Endometrial microvascular endothelial cells (primary cell): ENCODE measurements at regions not wholly inside any gene's neighbourhood (a gene's known extent, or its start where the extent isn't known, plus 50 kb on each side); places are given as distances from the start of the nearest gene placed in this dataset.

Source experiments
- in situ Hi-C: cut with HindIII; loops from 2 replicates; pipeline ENCODE4 v1.10.0; 2017; ENCODE audit warnings: low sequenced_read_pairs, low pct_unique_long_range_greater_than_20kb; ENCODE audit errors: inconsistent ontology term

DNA sequence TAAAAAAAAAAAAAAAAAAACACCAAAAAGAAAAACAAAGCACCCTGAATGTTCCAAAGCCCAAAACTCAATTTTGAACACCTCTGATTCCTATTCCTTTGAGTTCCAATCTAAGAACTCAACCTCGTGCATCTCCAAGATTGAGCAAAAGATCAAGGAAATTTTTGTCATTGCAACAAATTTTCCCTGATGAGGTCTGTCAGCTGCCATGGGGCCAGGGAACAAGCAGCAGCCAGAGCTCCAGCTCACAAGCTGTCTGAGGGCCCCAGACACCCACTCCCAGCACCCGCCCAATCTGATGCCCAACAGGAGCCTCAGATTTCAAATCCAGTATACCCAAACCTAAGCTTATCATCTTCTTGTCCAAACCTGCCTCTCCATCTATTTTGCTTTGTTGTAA lies 87.6 kb upstream of the ACP3 start:
- in situ Hi-C loops: no loop called here

GRCh38 chr3:132230156-132231000 lies 86.8 kb upstream of the ACP3 start:
- in situ Hi-C loops: no loop called here

- in situ Hi-C loops: no loop called here
These were observed 85.6 kb upstream of the ACP3 start for GRCh38 chr3:132231633-132232032.

GRCh38 chr3:132232231-132232792 lies 84.9 kb upstream of the ACP3 start:
- in situ Hi-C loops: no loop called here

DNA sequence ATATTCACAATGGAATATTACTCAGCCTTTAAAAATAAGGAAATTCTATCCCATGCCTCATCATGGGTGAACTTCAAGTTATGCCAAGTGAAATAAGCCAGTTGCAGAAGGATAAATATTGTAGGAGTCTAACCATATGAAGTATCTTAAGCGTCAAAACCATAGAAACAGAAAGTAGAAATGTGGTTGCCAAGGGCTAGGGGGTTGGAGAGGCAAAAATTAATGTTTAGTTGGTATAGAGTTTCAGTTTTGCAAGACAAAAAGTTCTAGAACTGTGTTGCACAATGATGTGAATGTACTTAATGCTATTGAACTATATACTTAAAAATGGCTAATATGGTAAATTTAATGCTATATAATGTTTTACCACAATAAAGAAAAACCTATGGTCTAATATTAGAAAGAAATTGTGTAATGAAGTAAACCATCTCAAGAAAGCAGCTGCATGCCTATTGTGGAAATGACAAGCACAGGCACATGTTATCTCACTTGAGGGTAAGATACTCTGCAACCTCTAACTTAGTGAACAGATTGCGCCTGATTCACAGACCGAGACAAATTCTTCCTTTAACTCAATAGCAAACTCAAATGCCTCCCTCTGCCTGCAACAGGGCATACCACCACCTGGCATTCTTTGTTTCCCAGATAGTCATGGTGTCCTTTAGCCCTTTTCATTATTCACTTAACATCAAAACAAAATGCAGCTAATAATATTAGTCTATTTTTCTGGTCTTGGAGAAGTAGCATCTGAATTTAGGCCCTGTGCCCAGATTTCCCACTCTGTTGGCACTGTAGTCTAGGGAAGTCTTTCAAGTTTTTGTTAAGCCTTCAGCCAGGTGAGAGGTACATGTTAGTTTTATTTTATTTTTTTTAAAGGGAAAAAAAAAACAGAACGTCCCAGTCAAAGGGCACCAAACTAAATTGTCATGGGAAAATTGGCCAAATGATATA lies 80.2 kb upstream of the ACP3 start:
- in situ Hi-C loops: no loop called here

DNA sequence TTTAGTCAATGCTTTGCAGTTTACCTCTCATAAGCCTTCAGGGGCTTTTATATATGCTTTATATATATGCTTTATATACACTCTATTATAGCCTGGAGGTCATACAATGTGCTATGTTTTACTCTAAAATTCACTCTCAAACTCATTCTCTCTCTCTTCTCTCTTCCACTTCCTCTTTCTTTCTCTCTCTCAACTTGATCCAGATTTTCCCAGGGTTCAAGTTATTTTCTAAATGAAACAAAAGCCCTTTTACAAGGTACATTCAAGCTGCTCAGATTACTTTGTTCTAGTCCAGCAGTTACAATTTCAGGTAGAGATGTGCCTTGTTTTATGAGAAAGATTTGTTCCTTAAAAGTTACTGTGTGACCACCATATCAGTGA lies 79.6 kb upstream of the ACP3 start:
- in situ Hi-C loops: no loop called here

GRCh38 chr3:132239587-132239986 lies 77.6 kb upstream of the ACP3 start:
- in situ Hi-C loops: no loop called here

- in situ Hi-C loops: no loop called here
These were observed 75.3 kb upstream of the ACP3 start for GRCh38 chr3:132241776-132242514.

GRCh38 chr3:132242790-132243189 lies 74.4 kb upstream of the ACP3 start:
- in situ Hi-C loops: no loop called here

DNA sequence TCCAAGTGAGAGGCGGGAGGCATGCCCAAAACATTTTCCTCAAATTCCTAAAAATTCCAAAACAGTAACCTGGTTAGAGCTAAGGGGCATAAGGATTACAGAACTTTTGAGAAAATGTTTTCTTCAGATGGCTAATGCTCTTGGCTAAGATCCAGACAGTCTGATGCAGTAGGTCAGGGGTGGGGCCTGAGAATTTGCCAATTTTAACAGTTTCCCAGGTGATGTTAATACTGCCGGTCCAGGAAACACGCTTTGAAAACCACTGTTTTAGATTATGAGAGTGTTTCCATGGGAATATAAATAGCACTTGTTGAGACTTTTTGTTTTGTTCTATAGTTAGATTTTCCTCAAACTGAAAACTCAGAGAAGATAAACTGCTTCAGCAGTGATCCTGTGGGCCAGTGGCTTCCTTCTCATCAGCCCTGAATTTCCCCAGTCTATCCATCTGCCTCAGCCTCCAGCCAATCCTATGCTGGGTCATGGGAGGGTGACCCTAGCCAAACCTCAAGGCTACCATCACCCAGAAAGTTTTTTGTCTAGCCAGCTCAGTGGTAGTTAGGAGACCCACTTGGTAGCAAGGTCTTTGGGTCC lies 71.6 kb upstream of the ACP3 start:
- in situ Hi-C loops: no loop called here

DNA sequence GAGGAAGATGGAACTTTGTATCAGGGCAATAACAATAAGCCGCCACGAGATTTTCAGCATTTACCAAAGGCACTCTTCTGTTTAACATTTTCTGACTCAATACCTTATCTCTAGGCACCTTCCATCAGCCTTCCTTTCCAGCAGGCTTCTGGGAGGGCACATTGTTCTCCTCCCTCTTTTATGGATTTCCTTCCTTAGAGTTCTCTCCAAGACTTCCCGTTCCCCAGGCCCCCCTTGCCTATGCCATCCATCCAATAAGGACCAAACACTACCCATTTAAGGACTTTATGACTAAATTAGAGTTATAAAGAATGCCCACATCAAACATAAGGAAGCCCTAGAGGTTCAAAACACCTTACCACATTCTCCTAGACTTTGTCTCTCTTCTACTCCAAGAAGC lies 71.0 kb upstream of the ACP3 start:
- in situ Hi-C loops: no loop called here

DNA sequence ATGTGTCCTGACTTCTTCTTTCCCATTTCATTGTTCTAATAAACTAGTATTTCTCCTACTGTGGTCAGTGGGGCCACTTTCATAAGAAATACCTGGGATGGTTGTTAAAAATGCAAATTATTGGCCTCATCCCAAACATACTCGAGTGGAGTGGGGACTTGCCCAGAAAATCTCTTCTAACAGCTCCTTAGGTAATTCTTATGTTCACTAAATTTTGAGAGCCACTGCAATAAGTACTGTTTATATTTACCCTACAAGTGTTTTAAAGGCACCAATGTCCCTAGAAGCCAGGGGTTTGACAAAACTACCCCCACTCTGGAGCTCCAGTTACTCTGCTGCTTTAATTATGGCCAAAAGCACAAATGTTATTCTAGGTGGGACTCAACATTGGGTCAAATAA lies 70.0 kb upstream of the ACP3 start:
- in situ Hi-C loops: no loop called here

DNA sequence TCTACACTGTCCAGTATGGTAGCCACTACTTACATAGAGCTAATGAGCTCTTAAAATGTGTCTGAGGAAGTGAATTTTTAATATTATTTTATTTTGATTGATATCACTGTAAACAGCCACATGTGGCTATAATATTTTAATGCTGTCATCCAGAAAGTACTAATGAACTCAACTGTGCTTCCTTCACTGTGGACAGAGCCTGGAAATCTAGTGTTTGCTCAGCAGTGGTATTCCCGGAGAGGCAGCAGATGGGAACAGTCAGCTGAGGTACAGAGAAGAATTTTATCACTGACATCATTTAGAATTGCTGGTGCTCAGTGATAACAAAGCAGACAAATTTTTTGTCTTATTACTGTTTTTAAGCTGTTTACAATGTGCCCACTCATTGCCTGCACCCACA lies 68.7 kb upstream of the ACP3 start:
- in situ Hi-C loops: no loop called here

GRCh38 chr3:132253262-132253878 lies 63.8 kb upstream of the ACP3 start:
- in situ Hi-C loops: no loop called here

DNA sequence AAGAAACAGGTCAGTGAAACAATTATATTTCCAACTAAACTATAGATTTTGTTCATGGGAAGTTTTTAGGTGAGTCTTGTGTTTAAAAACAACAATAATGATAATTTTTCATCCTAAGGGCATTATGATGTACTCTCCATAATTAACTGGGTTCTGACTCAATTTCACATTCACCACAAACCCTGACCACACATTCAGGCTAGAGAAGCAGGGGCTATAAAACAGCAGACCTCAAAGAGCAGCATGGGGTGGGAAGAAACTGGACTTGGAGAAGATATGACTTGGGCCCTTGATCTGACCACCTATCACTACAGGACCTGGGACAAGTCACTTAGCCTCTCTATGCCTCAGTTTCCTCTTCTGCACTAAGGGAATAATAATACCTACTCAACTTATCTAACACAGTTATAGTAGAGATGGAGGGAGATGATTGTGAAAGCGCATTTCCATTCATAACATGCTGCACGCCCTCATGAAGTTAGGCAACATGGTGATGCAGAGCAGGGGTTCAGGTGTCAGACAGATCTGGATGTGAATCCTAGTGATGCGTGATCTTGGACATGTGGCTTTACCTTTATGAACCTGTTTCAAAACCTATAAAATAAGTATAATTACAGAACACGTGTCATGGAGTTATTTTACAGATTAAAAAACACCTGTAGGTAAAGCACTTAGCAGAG lies 63.0 kb upstream of the ACP3 start:
- in situ Hi-C loops: no loop called here

- in situ Hi-C loops: no loop called here
These were observed 62.0 kb upstream of the ACP3 start for GRCh38 chr3:132255041-132255745.

DNA sequence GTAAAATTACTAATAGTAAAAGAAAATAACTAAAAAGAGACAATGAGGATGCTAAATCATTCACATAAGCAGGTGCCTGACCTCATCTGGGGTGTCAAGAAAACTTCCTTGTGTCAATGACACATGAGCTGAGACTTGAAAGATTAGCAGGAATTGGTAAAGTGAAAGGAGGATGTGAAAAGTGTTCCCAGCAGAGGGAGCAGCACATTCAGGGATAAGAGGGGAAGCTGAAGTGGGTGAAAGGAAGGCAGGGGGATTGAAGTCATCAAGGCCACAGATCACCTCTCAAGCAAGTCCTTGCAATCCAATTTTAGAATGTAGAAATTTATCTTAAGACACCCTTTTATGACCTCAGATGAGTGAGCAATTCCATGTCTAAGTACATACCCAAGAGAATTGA lies 60.2 kb upstream of the ACP3 start:
- in situ Hi-C loops: no loop called here
